Kidney (tissue), 13 donors: ENCODE measurements at regions not wholly inside any gene's neighbourhood (a gene's known extent, or its start where the extent isn't known, plus 50 kb on each side); places are given as distances from the start of the nearest gene placed in this dataset.

Experiments
- DNase-seq, 5 donors: peaks; one replicate each; pipeline ENCODE4 v3.0.0-alpha.2; 2013 to 2020
- FAIRE-seq: peaks from 2 replicates; lab custom pipeline; 2012; peaks lifted over from hg19 to GRCh38; lab: Jason Lieb, UNC
- H3K27ac ChIP-seq, 2 donors: one replicate each; pipeline ENCODE4 v1.7.0; 2013; ENCODE audit warnings: low read depth in 2 of 2, low read length in 2 of 2, inconsistent platforms in 1 of 2
- H3K27me3 ChIP-seq: one replicate; pipeline ENCODE4 v1.7.1; 2013; ENCODE audit warnings: low read length, inconsistent platforms; ENCODE audit not compliant: control insufficient read depth, insufficient read depth
- H3K36me3 ChIP-seq, 3 donors: one replicate each; pipeline versions ENCODE4 v1.7.0 to v1.7.1; 2013; ENCODE audit warnings: low read length in 3 of 3, control low read depth in 1 of 3, inconsistent platforms in 1 of 3; ENCODE audit not compliant: insufficient read depth in 3 of 3, control insufficient read depth in 2 of 3
- H3K4me1 ChIP-seq, 3 donors: one replicate each; pipeline versions ENCODE4 v1.7.0 to v1.7.1; 2013; ENCODE audit warnings: low read length in 3 of 3, inconsistent platforms in 1 of 3, low read depth in 1 of 3; ENCODE audit not compliant: control insufficient read depth in 2 of 3, insufficient read depth in 2 of 3
- H3K4me3 ChIP-seq, 3 donors: one replicate each; pipeline versions ENCODE4 v1.7.0 to v1.8.1; 2013; ENCODE audit warnings: low read length in 3 of 3, control low read depth in 1 of 3, inconsistent platforms in 1 of 3
- H3K9ac ChIP-seq, 3 donors: one replicate each; pipeline versions ENCODE4 v1.7.0 to v1.7.1; 2013; ENCODE audit warnings: low read length in 3 of 3, control low read depth in 1 of 3, inconsistent platforms in 1 of 3
- H3K9me3 ChIP-seq, 3 donors: one replicate each; pipeline versions ENCODE4 v1.7.0 to v1.7.1; 2013; ENCODE audit warnings: low read length in 3 of 3, control low read depth in 1 of 3, inconsistent platforms in 1 of 3; ENCODE audit not compliant: control insufficient read depth in 2 of 3, insufficient read depth in 1 of 3
- CTCF ChIP-seq: IDR thresholded peaks from 3 replicates; pipeline ENCODE4 v1.5.1; 2012; ENCODE audit warnings: mild to moderate bottlenecking, moderate library complexity, borderline replicate concordance; ENCODE audit not compliant: insufficient read depth; ENCODE audit errors: extremely low read depth
- intact Hi-C: fragments of 100-400 bp; cut with DNase I; formaldehyde crosslinking; loops from one replicate; pipeline ENCODE4 v1.11.1; 2022
- donor health status: control.
- donor health status: control.
- donor health status: control.
- donor health status: control.
- donor health status: control.
- donor health status: DM: yes; HTN: yes; CAD: no.
- donor health status: Normal renal cell carcinoma (clear cell type).

- FAIRE-seq (no peak), DNase-seq (peak in 3 of 5 donors; percentile 39 to 77 (median 67))
- peaks cover 0 to 10% (median 8%) of the 10 kb centered on the region in 3 donors for H3K4me1 ChIP-seq
- H3K9ac ChIP-seq: no peak overlapping the region
- intact Hi-C loops: no loop called here
- H3K27me3 ChIP-seq: no peaks in the 10 kb centered on the region
- H3K4me3 ChIP-seq: no peak overlapping the region
- no peak for TF ChIP-seq CTCF
- no peaks in the 10 kb centered on the region for H3K36me3 ChIP-seq
- H3K9me3 ChIP-seq: no peaks in the 10 kb centered on the region
- H3K27ac ChIP-seq: no peak overlapping the region
These were observed 185.5 kb downstream of the RGS3 start for GRCh38 chr9:113649054-113649453.

GRCh38 chr9:113649855-113650206 is 186.3 kb downstream of the RGS3 start:
- H3K27ac ChIP-seq: no peak overlapping the region
- FAIRE-seq (no peak), DNase-seq (no peak)
- no peak for TF ChIP-seq CTCF
- no peak overlapping the region for H3K9ac ChIP-seq
- H3K4me1 ChIP-seq: peaks cover 0 to 13% (median 8%) of the 10 kb centered on the region in 3 donors
- no peaks in the 10 kb centered on the region for H3K27me3 ChIP-seq
- no peaks in the 10 kb centered on the region for H3K36me3 ChIP-seq
- H3K4me3 ChIP-seq: no peak overlapping the region
- H3K9me3 ChIP-seq: no peaks in the 10 kb centered on the region
- intact Hi-C loops: no loop called here

GRCh38 chr9:113650207-113651131 is 186.9 kb downstream of the RGS3 start:
- Histone ChIP-seq H3K9ac (no peak overlapping the region), H3K27me3 (no peaks in the 10 kb centered on the region), H3K4me3 (no peak overlapping the region), H3K27ac (no peak overlapping the region), H3K9me3 (no peaks in the 10 kb centered on the region), H3K36me3 (no peaks in the 10 kb centered on the region), H3K4me1 (peaks cover 0 to 17% (median 8%) of the 10 kb centered on the region in 3 donors)
- intact Hi-C loops: no loop called here
- TF ChIP-seq CTCF: no peak
- DNase-seq (peak in 4 of 5 donors; percentile 89 to 93 (median 91)), FAIRE-seq (no peak)
